ENCODE measurements at regions not wholly inside any gene's neighbourhood (a gene's known extent, or its start where the extent isn't known, plus 50 kb on each side); places are given as distances from the start of the nearest gene placed in this dataset.

GRCh38 chr2:51247252-51247805 lies 215.4 kb upstream of the NRXN1 start:
- H3K27ac ChIP-seq (ENCODE audit: low read length), result no peak overlapping the region
- no peak overlapping the region for H3K4me3 ChIP-seq (ENCODE audit: low read length)
- H3K4me1 ChIP-seq (ENCODE audit: control insufficient read depth, insufficient read depth, low read length), result no peaks in the 10 kb centered on the region
- DNase-seq, result no peak
- no peaks in the 10 kb centered on the region for H3K27me3 ChIP-seq (ENCODE audit: control insufficient read depth, insufficient read depth, low read length)
- peaks cover 4% of the 10 kb centered on the region for H3K9me3 ChIP-seq (replicated peaks; ENCODE audit: control insufficient read depth, low read depth, low read length)
- H3K36me3 ChIP-seq (ENCODE audit: control insufficient read depth, insufficient read depth, low read length), result no peaks in the 10 kb centered on the region
- WGBS (ENCODE audit: insufficient coverage), result 87% methylated on average over 5 of the region's 7 CpGs

GRCh38 chr2:51243892-51244535 lies 212.1 kb upstream of the NRXN1 start:
- Histone ChIP-seq H3K27me3 (ENCODE audit: control insufficient read depth, insufficient read depth, low read length) (no peaks in the 10 kb centered on the region), H3K9me3 (replicated peaks; ENCODE audit: control insufficient read depth, low read depth, low read length) (no peaks in the 10 kb centered on the region), H3K27ac (ENCODE audit: low read length) (no peak overlapping the region), H3K4me1 (ENCODE audit: control insufficient read depth, insufficient read depth, low read length) (no peaks in the 10 kb centered on the region), H3K4me3 (ENCODE audit: low read length) (no peak overlapping the region), H3K36me3 (ENCODE audit: control insufficient read depth, insufficient read depth, low read length) (no peaks in the 10 kb centered on the region)
- DNase-seq, result no peak

- DNase-seq, result no peak
- no peak overlapping the region for H3K4me3 ChIP-seq (ENCODE audit: low read length)
- no peaks in the 10 kb centered on the region for H3K4me1 ChIP-seq (ENCODE audit: control insufficient read depth, insufficient read depth, low read length)
- no peaks in the 10 kb centered on the region for H3K9me3 ChIP-seq (replicated peaks; ENCODE audit: control insufficient read depth, low read depth, low read length)
- H3K27me3 ChIP-seq (ENCODE audit: control insufficient read depth, insufficient read depth, low read length), result no peaks in the 10 kb centered on the region
- H3K27ac ChIP-seq (ENCODE audit: low read length), result no peak overlapping the region
- no peaks in the 10 kb centered on the region for H3K36me3 ChIP-seq (ENCODE audit: control insufficient read depth, insufficient read depth, low read length)
These were observed 205.8 kb upstream of the NRXN1 start for GRCh38 chr2:51237626-51238271.

GRCh38 chr2:51232027-51232426 lies 200.1 kb upstream of the NRXN1 start:
- no peak for DNase-seq
- Histone ChIP-seq H3K4me3 (ENCODE audit: low read length) (no peak overlapping the region), H3K27me3 (ENCODE audit: control insufficient read depth, insufficient read depth, low read length) (no peaks in the 10 kb centered on the region), H3K9me3 (replicated peaks; ENCODE audit: control insufficient read depth, low read depth, low read length) (no peaks in the 10 kb centered on the region), H3K36me3 (ENCODE audit: control insufficient read depth, insufficient read depth, low read length) (no peaks in the 10 kb centered on the region), H3K27ac (ENCODE audit: low read length) (no peak overlapping the region), H3K4me1 (ENCODE audit: control insufficient read depth, insufficient read depth, low read length) (no peaks in the 10 kb centered on the region)
- WGBS (ENCODE audit: insufficient coverage), result 60% methylated on average over 1 of the region's 1 CpG

- Histone ChIP-seq H3K4me1 (ENCODE audit: control insufficient read depth, insufficient read depth, low read length) (no peaks in the 10 kb centered on the region), H3K4me3 (ENCODE audit: low read length) (no peak overlapping the region), H3K27ac (ENCODE audit: low read length) (no peak overlapping the region), H3K9me3 (replicated peaks; ENCODE audit: control insufficient read depth, low read depth, low read length) (no peaks in the 10 kb centered on the region), H3K36me3 (ENCODE audit: control insufficient read depth, insufficient read depth, low read length) (no peaks in the 10 kb centered on the region), H3K27me3 (ENCODE audit: control insufficient read depth, insufficient read depth, low read length) (no peaks in the 10 kb centered on the region)
- WGBS (ENCODE audit: insufficient coverage), result 40% methylated on average over 1 of the region's 2 CpGs
- DNase-seq, result no peak
These were observed 199.1 kb upstream of the NRXN1 start for GRCh38 chr2:51231071-51231470.

GRCh38 chr2:51225377-51225776 lies 193.4 kb upstream of the NRXN1 start:
- no peaks in the 10 kb centered on the region for H3K27me3 ChIP-seq (ENCODE audit: control insufficient read depth, insufficient read depth, low read length)
- H3K9me3 ChIP-seq (replicated peaks; ENCODE audit: control insufficient read depth, low read depth, low read length), result no peaks in the 10 kb centered on the region
- no peak overlapping the region for H3K27ac ChIP-seq (ENCODE audit: low read length)
- H3K4me3 ChIP-seq (ENCODE audit: low read length), result no peak overlapping the region
- H3K36me3 ChIP-seq (ENCODE audit: control insufficient read depth, insufficient read depth, low read length), result no peaks in the 10 kb centered on the region
- H3K4me1 ChIP-seq (ENCODE audit: control insufficient read depth, insufficient read depth, low read length), result no peaks in the 10 kb centered on the region
- no peak for DNase-seq
- WGBS (ENCODE audit: insufficient coverage), result 83% methylated on average over 2 of the region's 3 CpGs

- Histone ChIP-seq H3K9me3 (replicated peaks; ENCODE audit: control insufficient read depth, low read depth, low read length) (no peaks in the 10 kb centered on the region), H3K36me3 (ENCODE audit: control insufficient read depth, insufficient read depth, low read length) (no peaks in the 10 kb centered on the region), H3K4me3 (ENCODE audit: low read length) (no peak overlapping the region), H3K4me1 (ENCODE audit: control insufficient read depth, insufficient read depth, low read length) (no peaks in the 10 kb centered on the region), H3K27me3 (ENCODE audit: control insufficient read depth, insufficient read depth, low read length) (no peaks in the 10 kb centered on the region), H3K27ac (ENCODE audit: low read length) (no peak overlapping the region)
- no peak for DNase-seq
These were observed 192.9 kb upstream of the NRXN1 start for GRCh38 chr2:51224790-51225189.

- Histone ChIP-seq H3K4me1 (ENCODE audit: control insufficient read depth, insufficient read depth, low read length) (no peaks in the 10 kb centered on the region), H3K4me3 (ENCODE audit: low read length) (no peak overlapping the region), H3K27ac (ENCODE audit: low read length) (no peak overlapping the region), H3K27me3 (ENCODE audit: control insufficient read depth, insufficient read depth, low read length) (no peaks in the 10 kb centered on the region), H3K36me3 (ENCODE audit: control insufficient read depth, insufficient read depth, low read length) (no peaks in the 10 kb centered on the region), H3K9me3 (replicated peaks; ENCODE audit: control insufficient read depth, low read depth, low read length) (no peaks in the 10 kb centered on the region)
- 100% methylated on average over 1 of the region's 4 CpGs for WGBS (ENCODE audit: insufficient coverage)
- DNase-seq, result no peak
These were observed 190.2 kb upstream of the NRXN1 start for GRCh38 chr2:51222106-51222505.

- H3K27me3 ChIP-seq (ENCODE audit: control insufficient read depth, insufficient read depth, low read length), result no peaks in the 10 kb centered on the region
- H3K4me1 ChIP-seq (ENCODE audit: control insufficient read depth, insufficient read depth, low read length), result no peaks in the 10 kb centered on the region
- H3K36me3 ChIP-seq (ENCODE audit: control insufficient read depth, insufficient read depth, low read length), result no peaks in the 10 kb centered on the region
- H3K4me3 ChIP-seq (ENCODE audit: low read length), result no peak overlapping the region
- peak; percentile 35 for DNase-seq
- H3K9me3 ChIP-seq (replicated peaks; ENCODE audit: control insufficient read depth, low read depth, low read length), result no peaks in the 10 kb centered on the region
- no peak overlapping the region for H3K27ac ChIP-seq (ENCODE audit: low read length)
These were observed 188.7 kb upstream of the NRXN1 start for GRCh38 chr2:51220606-51221005.

GRCh38 chr2:51220080-51220479 lies 188.1 kb upstream of the NRXN1 start:
- Histone ChIP-seq H3K27ac (ENCODE audit: low read length) (no peak overlapping the region), H3K4me3 (ENCODE audit: low read length) (no peak overlapping the region), H3K36me3 (ENCODE audit: control insufficient read depth, insufficient read depth, low read length) (no peaks in the 10 kb centered on the region), H3K4me1 (ENCODE audit: control insufficient read depth, insufficient read depth, low read length) (no peaks in the 10 kb centered on the region), H3K27me3 (ENCODE audit: control insufficient read depth, insufficient read depth, low read length) (no peaks in the 10 kb centered on the region), H3K9me3 (replicated peaks; ENCODE audit: control insufficient read depth, low read depth, low read length) (no peaks in the 10 kb centered on the region)
- DNase-seq, result no peak
- no CpG with 5 or more reads among the region's 2 CpGs for WGBS (ENCODE audit: insufficient coverage)

GRCh38 chr2:51219468-51219867 lies 187.5 kb upstream of the NRXN1 start:
- no peaks in the 10 kb centered on the region for H3K4me1 ChIP-seq (ENCODE audit: control insufficient read depth, insufficient read depth, low read length)
- no peaks in the 10 kb centered on the region for H3K27me3 ChIP-seq (ENCODE audit: control insufficient read depth, insufficient read depth, low read length)
- WGBS (ENCODE audit: insufficient coverage), result 43% methylated on average over 2 of the region's 4 CpGs
- H3K36me3 ChIP-seq (ENCODE audit: control insufficient read depth, insufficient read depth, low read length), result no peaks in the 10 kb centered on the region
- DNase-seq, result no peak
- no peak overlapping the region for H3K27ac ChIP-seq (ENCODE audit: low read length)
- H3K9me3 ChIP-seq (replicated peaks; ENCODE audit: control insufficient read depth, low read depth, low read length), result no peaks in the 10 kb centered on the region
- no peak overlapping the region for H3K4me3 ChIP-seq (ENCODE audit: low read length)

Data from muscle of leg (tissue), 3 donors.